DND-41 (cell line): ENCODE measurements at regions not wholly inside any gene's neighbourhood (a gene's known extent, or its start where the extent isn't known, plus 50 kb on each side); places are given as distances from the start of the nearest gene placed in this dataset.

ENCODE experiments used
- EZH2 ChIP-seq: IDR thresholded peaks from 3 replicates; pipeline ENCODE4 v1.6.1; 2012; ENCODE audit warnings: borderline replicate concordance, low read depth, mild to moderate bottlenecking, moderate library complexity, low read length, inconsistent platforms; ENCODE audit not compliant: severe bottlenecking
- TF ChIP-seq, protein P1 (sequence below): IDR thresholded peaks from 2 replicates; pipeline ENCODE4 v1.5.1; 2012; ENCODE audit warnings: borderline replicate concordance, low read length, moderate library complexity, mild to moderate bottlenecking; ENCODE audit not compliant: poor library complexity, severe bottlenecking; ENCODE audit errors: extremely low read depth

DNA sequence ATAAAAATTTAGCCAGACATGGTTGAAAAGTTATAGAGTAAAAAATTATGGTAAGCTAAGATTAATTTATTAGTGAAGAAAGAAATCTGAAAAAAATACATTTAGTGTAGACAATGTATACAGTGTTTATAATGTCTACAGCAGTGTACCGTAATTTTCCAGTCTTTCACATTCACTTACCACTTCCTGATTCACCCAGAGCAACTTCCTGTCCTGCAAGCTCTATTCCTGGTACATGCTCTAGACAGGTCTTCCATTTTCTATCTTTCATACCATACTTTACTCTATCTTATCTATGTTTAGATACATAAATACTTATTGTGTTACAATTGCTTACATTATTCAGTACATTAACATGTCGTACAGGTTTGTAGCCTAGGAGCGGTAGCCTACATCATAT lies 1387.8 kb upstream of the ATXN8OS start:
- TF ChIP-seq, protein P1, sequence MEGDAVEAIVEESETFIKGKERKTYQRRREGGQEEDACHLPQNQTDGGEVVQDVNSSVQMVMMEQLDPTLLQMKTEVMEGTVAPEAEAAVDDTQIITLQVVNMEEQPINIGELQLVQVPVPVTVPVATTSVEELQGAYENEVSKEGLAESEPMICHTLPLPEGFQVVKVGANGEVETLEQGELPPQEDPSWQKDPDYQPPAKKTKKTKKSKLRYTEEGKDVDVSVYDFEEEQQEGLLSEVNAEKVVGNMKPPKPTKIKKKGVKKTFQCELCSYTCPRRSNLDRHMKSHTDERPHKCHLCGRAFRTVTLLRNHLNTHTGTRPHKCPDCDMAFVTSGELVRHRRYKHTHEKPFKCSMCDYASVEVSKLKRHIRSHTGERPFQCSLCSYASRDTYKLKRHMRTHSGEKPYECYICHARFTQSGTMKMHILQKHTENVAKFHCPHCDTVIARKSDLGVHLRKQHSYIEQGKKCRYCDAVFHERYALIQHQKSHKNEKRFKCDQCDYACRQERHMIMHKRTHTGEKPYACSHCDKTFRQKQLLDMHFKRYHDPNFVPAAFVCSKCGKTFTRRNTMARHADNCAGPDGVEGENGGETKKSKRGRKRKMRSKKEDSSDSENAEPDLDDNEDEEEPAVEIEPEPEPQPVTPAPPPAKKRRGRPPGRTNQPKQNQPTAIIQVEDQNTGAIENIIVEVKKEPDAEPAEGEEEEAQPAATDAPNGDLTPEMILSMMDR, result no peak
- no peak for TF ChIP-seq EZH2
